ENCODE measurements at regions not wholly inside any gene's neighbourhood (a gene's known extent, or its start where the extent isn't known, plus 50 kb on each side); places are given as distances from the start of the nearest gene placed in this dataset.

GRCh38 chr2:88841224-88841929 is 149.9 kb downstream of the RPIA start:
- TF ChIP-seq CTCF (IDR thresholded peaks at IDR 0.05) (no peak), POLR2A (IDR thresholded peaks at IDR 0.05) (no peak)
